H9 (cell line): ENCODE measurements at regions not wholly inside any gene's neighbourhood (a gene's known extent, or its start where the extent isn't known, plus 50 kb on each side); places are given as distances from the start of the nearest gene placed in this dataset.

ENCODE experiments used
- DNase-seq: peaks from one replicate; pipeline ENCODE4 v3.0.0-alpha.2; 2017
- H2AFZ ChIP-seq: one replicate; pipeline ENCODE4 v1.6.1; 2013; ENCODE audit warnings: mild to moderate bottlenecking, low read length, control low read depth, moderate library complexity
- H2AK5ac ChIP-seq: 2 replicates; pipeline ENCODE4 v1.6.1; 2013; ENCODE audit warnings: low read length, control low read depth, mixed read lengths; ENCODE audit not compliant: insufficient read length
- H2BK120ac ChIP-seq: one replicate; pipeline ENCODE4 v1.6.1; 2013; ENCODE audit warnings: low read depth, mild to moderate bottlenecking, low read length, control low read depth, inconsistent platforms; ENCODE audit not compliant: poor library complexity, severe bottlenecking
- H2BK12ac ChIP-seq: 2 replicates; pipeline ENCODE4 v1.6.1; 2013; ENCODE audit warnings: low read length, control low read depth, mixed read lengths, low read depth; ENCODE audit not compliant: insufficient read length
- H2BK15ac ChIP-seq: 2 replicates; pipeline ENCODE4 v1.6.1; 2013; ENCODE audit warnings: low read depth, low read length, control low read depth
- H2BK20ac ChIP-seq: one replicate; pipeline ENCODE4 v1.6.1; 2013; ENCODE audit warnings: low read depth, mild to moderate bottlenecking, low read length, control low read depth, inconsistent platforms; ENCODE audit not compliant: poor library complexity, severe bottlenecking
- H2BK5ac ChIP-seq: 2 replicates; pipeline ENCODE4 v1.6.1; 2013; ENCODE audit warnings: low read length, control low read depth, mixed read lengths; ENCODE audit not compliant: insufficient read length
- H3K14ac ChIP-seq: 2 replicates; pipeline ENCODE4 v1.6.1; 2013; ENCODE audit warnings: low read length, control low read depth; ENCODE audit not compliant: insufficient read depth
- H3K18ac ChIP-seq: 2 replicates; pipeline ENCODE4 v1.6.1; 2013; ENCODE audit warnings: low read depth, mild to moderate bottlenecking, mixed read lengths, low read length, control low read depth; ENCODE audit not compliant: insufficient read length
- H3K23ac ChIP-seq: 2 replicates; pipeline ENCODE4 v1.6.1; 2013; ENCODE audit warnings: low read length, control low read depth, mixed read lengths, low read depth; ENCODE audit not compliant: insufficient read length
- H3K23me2 ChIP-seq: 2 replicates; pipeline ENCODE4 v1.6.1; 2013; ENCODE audit warnings: low read depth, mild to moderate bottlenecking, mixed read lengths, low read length, control low read depth; ENCODE audit not compliant: insufficient read length, poor library complexity, severe bottlenecking
- H3K27ac ChIP-seq: 2 replicates; pipeline ENCODE4 v1.5.1; 2013; ENCODE audit warnings: low read length, control low read depth, mixed read lengths, low read depth; ENCODE audit not compliant: insufficient read length
- H3K27me3 ChIP-seq: 2 replicates; pipeline ENCODE4 v1.6.1; 2013; ENCODE audit warnings: low read length, control low read depth, inconsistent platforms; ENCODE audit not compliant: insufficient read depth
- H3K4ac ChIP-seq: 2 replicates; pipeline ENCODE4 v1.6.1; 2013; ENCODE audit warnings: low read depth, mild to moderate bottlenecking, control low read depth, inconsistent platforms, low read length, moderate library complexity
- H3K4me1 ChIP-seq: 2 replicates; pipeline ENCODE4 v1.6.1; 2013; ENCODE audit warnings: low read length, control low read depth, inconsistent platforms; ENCODE audit not compliant: insufficient read depth
- H3K4me2 ChIP-seq: 2 replicates; pipeline ENCODE4 v1.6.1; 2013; ENCODE audit warnings: low read length, control low read depth, mixed read lengths; ENCODE audit not compliant: insufficient read length, insufficient read depth
- H3K56ac ChIP-seq: 2 replicates; pipeline ENCODE4 v1.6.1; 2013; ENCODE audit warnings: low read depth, mild to moderate bottlenecking, mixed read lengths, low read length, control low read depth; ENCODE audit not compliant: insufficient read length
- H3K79me1 ChIP-seq: 2 replicates; pipeline ENCODE4 v1.6.1; 2013; ENCODE audit warnings: low read depth, mild to moderate bottlenecking, moderate library complexity, low read length, control low read depth, inconsistent platforms; ENCODE audit not compliant: insufficient read depth, poor library complexity, severe bottlenecking
- H3K79me2 ChIP-seq: 2 replicates; pipeline ENCODE4 v1.6.1; 2013; ENCODE audit warnings: low read length, control low read depth, inconsistent platforms; ENCODE audit not compliant: insufficient read depth
- H3K9ac ChIP-seq: 2 replicates; pipeline ENCODE4 v1.6.1; 2013; ENCODE audit warnings: low read length, control low read depth, mixed read lengths; ENCODE audit not compliant: insufficient read length; ENCODE audit errors: extremely low read depth
- H3K9me3 ChIP-seq: one replicate; pipeline ENCODE4 v1.6.1; 2013; ENCODE audit warnings: low read depth, low read length, inconsistent platforms; ENCODE audit not compliant: control insufficient read depth
- H3T11ph ChIP-seq: one replicate; pipeline ENCODE4 v1.6.1; 2013; ENCODE audit warnings: mild to moderate bottlenecking, low read length, control low read depth, inconsistent platforms
- H4K20me1 ChIP-seq: one replicate; pipeline ENCODE4 v1.6.1; 2013; ENCODE audit not compliant: control insufficient read depth, insufficient read length, insufficient read depth
- H4K5ac ChIP-seq: 2 replicates; pipeline ENCODE4 v1.6.1; 2013; ENCODE audit warnings: low read depth, mild to moderate bottlenecking, mixed read lengths, low read length, control low read depth; ENCODE audit not compliant: insufficient read length
- H4K8ac ChIP-seq: replicated peaks from 2 replicates; pipeline ENCODE4 v1.6.1; 2013; ENCODE audit warnings: low read length, control low read depth, mixed read lengths, low read depth; ENCODE audit not compliant: insufficient read length
- H4K91ac ChIP-seq: 2 replicates; pipeline ENCODE4 v1.6.1; 2013; ENCODE audit warnings: low read depth, mild to moderate bottlenecking, moderate library complexity, mixed read lengths, low read length, control low read depth; ENCODE audit not compliant: insufficient read length
- H3K27ac Mint-ChIP-seq, 3 experiments: 2 replicates in 2 of 3; 3 replicates in 1 of 3; pipeline ENCODE4 v1.8.0; 2020 to 2021; ENCODE audit warnings: mixed read lengths in 3 of 3, mild to moderate bottlenecking in 1 of 3, moderate library complexity in 1 of 3
- H3K27me3 Mint-ChIP-seq: 2 replicates; pipeline ENCODE4 v1.8.0; 2021; ENCODE audit warnings: low read depth, mild to moderate bottlenecking, moderate library complexity, mixed read lengths
- H3K36me3 Mint-ChIP-seq, 3 experiments: 2 replicates in 2 of 3; 3 replicates in 1 of 3; pipeline ENCODE4 v1.8.0; 2020 to 2021; ENCODE audit warnings: low read depth in 3 of 3, mixed read lengths in 3 of 3; ENCODE audit not compliant: insufficient read depth in 1 of 3
- H3K4me1 Mint-ChIP-seq, 2 experiments: 2 replicates each; pipeline ENCODE4 v1.8.0; 2020; ENCODE audit warnings: mixed read lengths in 2 of 2
- H3K4me3 Mint-ChIP-seq, 2 experiments: 2 replicates in 1 of 2; 3 replicates in 1 of 2; pipeline ENCODE4 v1.8.0; 2020 to 2021; ENCODE audit warnings: mild to moderate bottlenecking in 2 of 2, mixed read lengths in 2 of 2, moderate library complexity in 1 of 2
- H3K9me3 Mint-ChIP-seq, 2 experiments: 2 replicates in 1 of 2; 3 replicates in 1 of 2; pipeline ENCODE4 v1.8.0; 2020; ENCODE audit warnings: mild to moderate bottlenecking in 2 of 2, mixed read lengths in 2 of 2, moderate library complexity in 1 of 2
- CTCF ChIP-seq: fragments of 200-600 bp; sonication (generic); conservative IDR thresholded peaks from 3 replicates; pipeline ENCODE4 v1.8.0; 2021; ENCODE audit warnings: antibody characterized with exemption, mild to moderate bottlenecking
- WGBS: extraction: QIAGEN DNeasy Blood & Tissue Kit; methylation state at CpG from one replicate; pipeline ENCODE4 v1.1.7; 2013; ENCODE audit warnings: missing lambda C conversion rate, low lambda C conversion rate, mixed read lengths; ENCODE audit not compliant: insufficient read length; ENCODE audit errors: extremely low coverage; 5-methylcytosine and 5-hydroxymethylcytosine counted together

DNA sequence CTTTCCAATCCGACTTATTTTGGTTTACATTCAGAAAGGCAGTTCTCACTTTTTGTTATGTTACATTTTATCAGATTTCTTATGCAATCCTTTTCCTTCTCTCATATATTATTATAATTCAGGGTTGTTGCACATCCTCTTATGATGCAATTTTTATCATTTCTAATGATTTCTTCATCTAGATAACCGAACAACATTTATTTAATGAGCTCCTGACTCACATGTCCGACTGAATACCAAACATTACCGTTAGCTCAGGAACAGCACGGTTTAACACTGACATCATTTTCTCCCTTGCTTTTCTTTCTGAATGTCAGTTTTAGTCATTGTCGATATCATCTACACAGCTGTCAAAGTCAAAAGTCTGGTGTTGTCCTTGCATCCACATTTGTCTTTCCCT lies 199.2 kb downstream of the BCHE start:
- Histone ChIP-seq H3K27me3 (no peaks in the 10 kb centered on the region), H3K23ac (no peak overlapping the region), H2AK5ac (no peak overlapping the region), H2BK120ac (no peak overlapping the region), H3K18ac (no peak overlapping the region), H3K9ac (no peak overlapping the region), H2BK12ac (no peak overlapping the region), H4K20me1 (no peaks in the 10 kb centered on the region), H3K27ac (no peak overlapping the region), H3K14ac (no peak overlapping the region), H3T11ph (no peak overlapping the region), H4K91ac (no peak overlapping the region), H4K8ac (no peak overlapping the region), H3K79me1 (no peaks in the 10 kb centered on the region), H2BK5ac (no peak overlapping the region), H3K4ac (no peak overlapping the region), H3K4me1 (no peaks in the 10 kb centered on the region), H3K56ac (no peak overlapping the region), H3K79me2 (no peaks in the 10 kb centered on the region), H3K9me3 (no peaks in the 10 kb centered on the region), H2AFZ (no peak overlapping the region), H2BK20ac (no peak overlapping the region), H2BK15ac (no peak overlapping the region), H4K5ac (no peak overlapping the region), H3K4me2 (no peak overlapping the region), H3K23me2 (no peaks in the 10 kb centered on the region)
- TF ChIP-seq CTCF = no peak
- Mint-ChIP-seq H3K4me1 (no peaks in the 10 kb centered on the region), H3K27ac (no peak overlapping the region), H3K4me3 (no peak overlapping the region), H3K36me3 (0 out of 7 replicates have a peak, but pooled peaks cover 0 to 6% (median 0%) of the 10 kb centered on the region in 3 experiments), H3K27me3 (no peaks in the 10 kb centered on the region), H3K9me3 (peaks cover 0 to 4% of the 10 kb centered on the region in 2 experiments; a peak in 1 of 5 replicates)
- WGBS = no CpG with 5 or more reads among the region's 6 CpGs
- no peak for DNase-seq
